ENCODE measurements at regions not wholly inside any gene's neighbourhood (a gene's known extent, or its start where the extent isn't known, plus 50 kb on each side); places are given as distances from the start of the nearest gene placed in this dataset.
"Not testable (repeated sequence)": the region's sequence is repeated elsewhere in the genome, so short reads cannot be mapped to it uniquely, and the experiment has no call there.

DNA sequence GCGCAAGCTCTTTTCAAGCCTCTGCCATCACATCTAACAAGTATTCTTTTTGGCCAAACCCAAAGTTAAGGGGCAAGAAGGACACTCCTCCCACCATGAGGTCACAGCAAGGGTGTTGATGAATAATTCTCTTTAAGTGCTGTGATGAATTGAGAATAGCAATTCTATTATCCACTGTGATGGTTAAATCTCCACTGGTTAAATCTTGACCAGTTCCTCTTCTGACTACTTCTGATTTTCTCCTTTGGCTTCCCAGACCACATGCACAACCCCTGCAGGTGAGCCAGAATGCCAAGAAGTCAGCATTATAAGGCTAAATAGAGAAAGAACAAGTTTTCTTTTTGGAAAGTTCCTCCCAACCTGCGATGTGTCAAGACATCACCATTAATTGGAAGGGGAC is 90.6 kb upstream of the BCL2L14 start:
- DNase-seq (no peak), ATAC-seq (no peak)

GRCh38 chr12:11981121-11981733 is 89.5 kb upstream of the BCL2L14 start:
- ATAC-seq (peak; percentile 94), DNase-seq (peak; percentile 51)

DNA sequence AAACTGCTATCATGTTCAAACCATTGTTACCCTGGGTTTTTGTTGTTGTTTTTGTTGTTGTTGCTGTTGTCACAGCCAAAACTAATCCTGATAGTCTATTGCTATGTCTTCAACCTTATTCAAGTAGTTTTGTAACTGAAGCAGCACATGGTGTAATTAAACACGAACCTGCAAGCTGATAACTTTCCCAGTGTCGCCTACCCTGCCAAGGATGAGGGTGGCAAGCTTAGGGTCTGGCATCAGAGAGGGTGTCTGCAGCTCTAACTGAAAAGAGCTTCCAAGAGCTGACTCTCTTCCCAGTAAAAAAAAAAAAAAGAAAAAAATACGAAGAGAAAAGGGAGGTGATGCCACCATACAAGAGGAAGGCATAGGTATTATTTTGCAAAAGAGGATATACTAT is 86.3 kb upstream of the BCL2L14 start:
- DNase-seq (no peak), ATAC-seq (no peak)

GRCh38 chr12:11986165-11986564 is 84.6 kb upstream of the BCL2L14 start:
- ATAC-seq (no peak), DNase-seq (no peak)

- DNase-seq, result no peak
- ATAC-seq, result no peak
Measured at GRCh38 chr12:11987901-11988300, 82.8 kb upstream of the BCL2L14 start.

GRCh38 chr12:11991604-11992003 is 79.1 kb upstream of the BCL2L14 start:
- DNase-seq (no peak), ATAC-seq (no peak)

GRCh38 chr12:11992515-11992914 is 78.2 kb upstream of the BCL2L14 start:
- no peak for ATAC-seq
- no peak for DNase-seq

- not testable (repeated sequence) for DNase-seq, ATAC-seq
Measured at GRCh38 chr12:11998307-11998943, 72.3 kb upstream of the BCL2L14 start.

- no peak for DNase-seq
- ATAC-seq, result no peak
Measured at GRCh38 chr12:11998944-11999315, 71.8 kb upstream of the BCL2L14 start.

DNA sequence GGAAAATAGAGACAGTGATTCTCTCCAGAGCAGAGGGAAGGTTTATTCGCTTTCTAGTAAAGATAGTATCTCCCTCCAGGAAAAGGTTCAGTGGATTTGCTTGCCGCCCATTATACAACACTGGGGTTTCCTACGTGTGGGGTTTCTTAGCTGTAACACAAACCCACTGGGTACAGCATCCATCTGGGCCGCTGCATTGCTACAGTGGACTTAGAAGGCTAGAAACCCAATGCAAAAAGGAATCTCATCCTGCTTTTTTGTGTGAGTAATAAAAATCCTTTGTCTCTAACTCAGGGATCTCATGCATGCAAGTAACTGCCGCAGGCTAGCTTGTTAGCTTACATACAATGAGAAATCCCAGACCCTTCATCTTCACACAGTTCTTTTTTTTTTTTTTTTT is 67.1 kb upstream of the BCL2L14 start:
- DNase-seq, result no peak
- ATAC-seq, result no peak

DNA sequence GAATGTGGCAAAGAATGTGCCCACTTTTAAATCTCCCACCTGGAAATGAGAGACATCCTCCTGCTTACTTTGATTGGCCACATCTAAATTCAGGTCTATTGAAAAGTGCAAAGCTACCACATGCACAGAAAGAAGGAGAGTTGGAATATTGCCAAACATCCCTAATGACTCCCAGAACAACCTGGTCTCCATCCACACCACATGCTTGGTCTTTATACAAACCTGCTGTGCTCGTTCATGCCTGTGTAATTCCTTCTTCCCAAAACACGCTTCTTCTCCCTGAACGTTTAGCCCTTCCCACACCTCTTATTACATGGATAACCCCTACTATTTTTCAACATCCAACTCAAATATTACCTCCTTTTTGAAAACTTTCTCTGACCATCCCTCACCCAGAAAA is 66.2 kb upstream of the BCL2L14 start:
- ATAC-seq, result no peak
- DNase-seq, result no peak

- DNase-seq (peak; percentile 81), ATAC-seq (peak; percentile 67)
Measured at GRCh38 chr12:12007001-12007712, 63.6 kb upstream of the BCL2L14 start.

- ATAC-seq, result no peak
- no peak for DNase-seq
Measured at GRCh38 chr12:12007713-12008231, 63.0 kb upstream of the BCL2L14 start.

- peak; percentile 73 for DNase-seq
- ATAC-seq, result no peak
Measured at GRCh38 chr12:12008232-12008850, 62.4 kb upstream of the BCL2L14 start.

DNA sequence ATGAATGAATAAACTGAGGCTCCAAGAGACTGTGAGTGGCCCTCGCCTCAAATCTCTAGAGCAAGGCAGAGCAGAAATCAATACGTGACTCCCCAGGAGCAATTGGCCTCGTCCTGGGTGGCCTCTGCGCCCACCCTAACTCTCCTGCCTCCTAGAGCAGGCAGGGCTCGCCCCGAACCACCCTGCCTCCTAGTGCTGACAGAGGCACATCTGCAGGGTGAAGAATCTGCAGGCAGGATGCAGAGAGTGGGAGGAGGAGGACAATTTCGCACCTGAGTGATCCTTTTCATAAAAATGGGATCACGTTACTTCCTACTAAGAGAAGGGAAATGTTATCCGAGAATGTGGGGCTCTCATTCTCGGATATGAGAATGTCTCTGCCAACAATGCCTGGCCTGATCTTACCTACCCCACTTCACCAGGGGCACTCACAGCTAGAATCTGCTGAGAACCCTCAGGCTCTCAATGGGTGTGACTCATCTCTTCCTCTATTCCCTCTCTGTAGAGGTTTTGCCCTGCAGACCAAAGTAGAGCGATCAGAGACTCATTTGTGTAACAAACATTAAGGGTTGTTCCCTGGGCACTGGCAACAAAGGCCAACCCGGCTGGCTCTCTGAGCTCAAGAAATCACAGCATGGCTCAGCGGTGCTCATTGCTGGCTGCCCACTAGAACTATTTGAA is 61.7 kb upstream of the BCL2L14 start:
- peak; percentile 72 for ATAC-seq

GRCh38 chr12:12009749-12010276 is 60.9 kb upstream of the BCL2L14 start:
- DNase-seq (peak; percentile 34), ATAC-seq (peak; percentile 38)

More for the DNA sequence above, 61.7 kb upstream of the BCL2L14 start:
- DNase-seq, result peak; percentile 68

DNA sequence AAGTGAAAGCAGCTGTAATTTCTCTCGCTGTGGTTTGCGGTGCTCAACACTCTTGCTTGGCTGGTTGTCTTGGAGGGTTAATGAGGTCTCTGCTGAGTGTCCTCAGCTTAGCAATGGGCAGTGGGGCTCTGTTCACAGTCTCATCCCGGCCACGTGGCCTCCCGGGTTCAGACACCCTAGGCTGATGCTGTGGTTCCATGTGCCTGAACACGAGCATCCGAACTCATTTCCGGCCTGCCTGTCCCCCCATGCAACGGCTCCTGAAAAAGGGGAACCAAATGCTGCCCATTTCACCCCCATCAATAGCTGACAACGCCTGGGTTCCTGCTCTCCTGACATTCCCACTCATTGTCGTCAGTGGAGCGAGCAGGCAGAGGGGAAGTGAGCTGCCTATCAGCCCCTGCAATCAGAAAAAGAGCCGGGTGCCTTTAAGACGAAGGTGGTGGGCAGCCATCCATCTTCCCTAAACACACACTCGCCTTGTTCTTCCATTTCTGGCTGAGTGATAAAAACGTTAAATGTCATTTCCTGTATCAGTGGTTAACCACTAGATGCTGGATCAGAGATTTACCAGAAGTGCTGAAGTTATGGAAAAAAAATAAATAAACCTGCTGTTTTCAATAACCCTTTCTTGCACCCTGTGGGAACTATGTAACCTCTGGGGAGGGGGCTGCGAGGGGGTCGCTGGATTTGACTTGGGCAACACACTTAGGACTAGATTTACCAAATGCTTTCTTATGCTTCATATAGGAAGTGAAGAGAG is 60.3 kb upstream of the BCL2L14 start:
- ATAC-seq, result peak; percentile 57
- peak; percentile 74 for DNase-seq

- DNase-seq (no peak), ATAC-seq (no peak)
Measured at GRCh38 chr12:12011880-12012260, 58.9 kb upstream of the BCL2L14 start.

DNA sequence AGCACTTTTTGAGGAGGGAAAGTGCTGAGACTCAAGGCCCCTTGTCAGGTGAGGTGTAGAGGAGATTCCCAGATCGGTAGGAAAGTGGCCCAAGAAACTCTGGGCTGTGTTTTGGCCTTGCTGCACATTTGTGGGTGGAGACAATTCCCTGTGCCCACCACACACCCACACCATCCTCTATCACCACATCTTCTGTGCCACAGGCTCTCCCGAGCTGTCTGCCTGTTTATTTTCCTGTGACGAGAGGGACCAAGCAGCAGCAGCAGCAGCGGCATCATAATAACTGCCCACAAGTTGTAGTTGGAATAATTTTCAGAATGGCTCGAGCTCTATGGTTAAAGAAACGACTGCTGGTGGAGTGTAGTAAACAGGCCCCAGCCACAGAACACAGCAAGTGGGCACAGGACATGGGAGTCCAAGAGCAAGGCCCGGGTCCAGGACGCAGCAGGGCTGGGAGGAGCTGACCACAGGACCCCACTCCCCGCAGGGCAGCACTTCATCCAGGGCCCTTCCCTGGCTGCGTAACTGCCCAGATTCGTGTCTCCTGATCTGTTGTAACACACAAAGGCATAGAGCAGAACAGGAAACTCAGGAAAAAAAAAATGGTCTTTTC is 55.6 kb upstream of the BCL2L14 start:
- no peak for ATAC-seq
- no peak for DNase-seq

- peak; percentile 45 for ATAC-seq
Measured at GRCh38 chr12:12016284-12017100, 54.2 kb upstream of the BCL2L14 start.

More at GRCh38 chr12:12016284-12017100, 54.2 kb upstream of the BCL2L14 start:
- DNase-seq, result peak; percentile 39
